Tibial nerve (tissue), 3 donors: ENCODE measurements at regions not wholly inside any gene's neighbourhood (a gene's known extent, or its start where the extent isn't known, plus 50 kb on each side); places are given as distances from the start of the nearest gene placed in this dataset.

ENCODE experiments used
- POLR2A ChIP-seq, 2 donors: fragments of 450-650 bp; IDR thresholded peaks; one replicate each; pipeline ENCODE4 v1.6.1; 2017; ENCODE audit warnings: antibody characterized with exemption in 2 of 2, mild to moderate bottlenecking in 2 of 2, moderate library complexity in 2 of 2
- TF ChIP-seq, protein P1 (sequence below), 5 experiments: fragments of 200-600 bp in 3 of 5; fragments of 450-650 bp in 2 of 5; sonication (generic) in 3 of 5; IDR thresholded peaks; one replicate each; pipeline ENCODE4 v1.5.1; 2016 to 2019; ENCODE audit warnings: antibody characterized with exemption in 5 of 5, mild to moderate bottlenecking in 3 of 5, moderate library complexity in 2 of 5

DNA sequence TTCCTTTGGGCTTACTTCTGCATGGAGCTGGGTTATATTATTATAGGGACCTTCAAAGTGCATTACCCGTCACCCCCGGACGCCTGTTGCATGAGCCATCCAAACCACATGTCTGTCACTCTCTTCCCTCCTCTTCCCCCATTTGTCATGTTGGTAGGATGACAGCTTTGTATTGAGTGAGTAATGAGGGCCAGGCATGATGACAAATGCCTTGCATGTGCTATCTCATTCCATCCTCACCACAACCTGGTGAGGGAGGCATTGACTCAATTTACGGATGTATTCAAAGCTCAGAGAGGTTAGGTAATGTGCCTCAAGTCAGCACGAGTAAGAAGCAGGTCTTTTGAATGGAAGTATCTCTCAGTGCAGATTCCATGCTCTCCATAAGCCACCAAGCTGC is 510.5 kb upstream of the TNP1 start:
- no peak for TF ChIP-seq POLR2A (IDR thresholded peaks at IDR 0.05)
- TF ChIP-seq, protein P1, sequence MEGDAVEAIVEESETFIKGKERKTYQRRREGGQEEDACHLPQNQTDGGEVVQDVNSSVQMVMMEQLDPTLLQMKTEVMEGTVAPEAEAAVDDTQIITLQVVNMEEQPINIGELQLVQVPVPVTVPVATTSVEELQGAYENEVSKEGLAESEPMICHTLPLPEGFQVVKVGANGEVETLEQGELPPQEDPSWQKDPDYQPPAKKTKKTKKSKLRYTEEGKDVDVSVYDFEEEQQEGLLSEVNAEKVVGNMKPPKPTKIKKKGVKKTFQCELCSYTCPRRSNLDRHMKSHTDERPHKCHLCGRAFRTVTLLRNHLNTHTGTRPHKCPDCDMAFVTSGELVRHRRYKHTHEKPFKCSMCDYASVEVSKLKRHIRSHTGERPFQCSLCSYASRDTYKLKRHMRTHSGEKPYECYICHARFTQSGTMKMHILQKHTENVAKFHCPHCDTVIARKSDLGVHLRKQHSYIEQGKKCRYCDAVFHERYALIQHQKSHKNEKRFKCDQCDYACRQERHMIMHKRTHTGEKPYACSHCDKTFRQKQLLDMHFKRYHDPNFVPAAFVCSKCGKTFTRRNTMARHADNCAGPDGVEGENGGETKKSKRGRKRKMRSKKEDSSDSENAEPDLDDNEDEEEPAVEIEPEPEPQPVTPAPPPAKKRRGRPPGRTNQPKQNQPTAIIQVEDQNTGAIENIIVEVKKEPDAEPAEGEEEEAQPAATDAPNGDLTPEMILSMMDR (IDR thresholded peaks at IDR 0.05) = no peak
